ENCODE measurements at regions not wholly inside any gene's neighbourhood (a gene's known extent, or its start where the extent isn't known, plus 50 kb on each side); places are given as distances from the start of the nearest gene placed in this dataset.

DNA sequence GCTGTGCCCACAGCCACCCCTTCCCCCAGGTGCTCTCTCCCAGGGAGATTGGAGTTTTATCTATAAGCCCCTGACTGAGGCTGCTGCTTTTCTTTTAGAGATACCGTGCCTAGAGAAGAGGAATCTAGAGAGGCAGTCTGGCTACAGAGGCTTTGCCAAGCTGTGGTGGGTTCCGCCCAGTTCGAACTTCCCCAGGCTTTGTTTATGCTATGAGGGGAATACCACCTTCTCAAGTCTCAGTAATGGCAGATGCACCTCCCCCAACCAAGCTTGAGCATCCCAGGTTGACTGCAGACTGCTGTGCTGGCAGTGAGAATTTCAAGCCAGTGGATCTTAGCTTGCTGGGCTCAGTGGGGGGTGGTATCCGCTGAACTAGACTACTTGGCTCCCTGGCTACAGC lies 157.4 kb downstream of the CAAP1 start:
- DNase-seq, result no peak

DNA sequence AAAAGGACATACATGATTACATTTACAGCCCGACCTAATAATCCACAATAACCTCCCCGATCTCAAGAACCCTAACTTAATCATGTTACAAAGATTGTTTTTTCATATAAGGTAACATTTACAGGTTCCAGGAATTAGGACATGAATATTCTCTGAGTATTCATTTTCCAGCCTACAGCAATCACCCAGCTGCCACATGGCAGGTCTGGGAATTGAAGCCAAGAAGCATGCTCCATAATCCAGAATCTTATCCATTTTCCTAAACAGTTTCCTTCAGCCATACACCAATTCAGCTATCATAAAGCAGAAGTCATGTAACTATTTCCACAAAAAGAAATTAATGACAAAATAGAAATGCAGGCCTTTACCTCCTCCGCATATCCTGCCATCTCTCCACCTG lies 163.4 kb downstream of the CAAP1 start:
- no peak for DNase-seq

DNA sequence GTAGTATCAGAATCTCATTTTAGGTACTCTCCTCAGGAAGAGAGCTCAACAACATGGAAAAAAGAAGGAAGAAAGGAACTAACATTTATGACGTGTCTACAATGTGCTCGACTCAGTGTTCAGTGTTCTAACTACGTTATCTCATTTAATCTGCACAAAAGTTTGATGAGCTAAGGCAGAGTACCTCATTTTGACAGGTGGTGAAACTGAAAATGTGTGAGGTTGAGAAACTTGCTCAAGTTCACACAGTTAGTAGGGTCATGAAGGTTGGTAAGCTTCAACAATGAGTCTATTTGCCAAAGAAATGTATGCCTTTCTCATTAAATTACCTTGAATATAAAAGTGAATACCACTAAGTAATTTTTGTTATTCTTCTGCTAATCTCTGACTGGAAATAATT lies 165.1 kb downstream of the CAAP1 start:
- no peak for DNase-seq

DNA sequence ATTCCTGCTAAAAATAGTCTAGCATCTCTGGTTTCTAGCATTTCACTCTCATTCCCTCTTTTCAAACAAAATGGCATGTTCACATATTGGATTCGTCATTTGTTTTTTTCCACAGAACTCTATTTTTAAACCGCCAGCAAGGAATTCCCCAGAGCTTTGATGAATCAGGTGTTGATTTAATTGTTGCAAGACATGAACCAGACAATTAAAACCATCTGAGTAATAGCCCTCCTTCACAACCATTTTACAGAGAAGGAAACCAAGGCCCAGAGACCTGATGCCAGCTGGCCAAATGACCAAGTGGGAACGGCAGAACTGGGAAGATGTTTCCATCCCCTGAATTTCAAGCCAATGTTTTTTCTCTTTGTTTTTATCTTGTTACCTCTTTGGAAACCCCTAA lies 167.0 kb downstream of the CAAP1 start:
- no peak for DNase-seq

DNA sequence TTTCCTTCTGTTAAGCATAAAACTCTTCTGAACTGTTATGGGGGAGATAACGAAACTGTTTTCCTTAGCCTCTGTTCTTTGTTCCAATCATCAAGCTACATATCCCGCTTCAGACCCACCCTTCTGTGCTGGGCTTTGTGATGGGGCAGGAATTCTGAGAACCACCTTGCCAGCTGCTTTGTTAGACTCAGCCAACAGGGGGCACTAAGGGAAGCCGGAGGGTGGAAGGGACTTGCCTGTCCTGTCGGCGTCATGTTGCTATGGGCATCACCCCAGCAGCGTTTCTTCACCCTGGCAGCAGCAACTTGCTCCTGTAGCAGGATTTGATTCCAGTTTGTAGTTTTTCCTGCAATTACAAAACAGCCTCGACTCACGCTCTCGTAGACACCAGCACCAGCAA lies 169.1 kb downstream of the CAAP1 start:
- DNase-seq, result peak; percentile 43

DNA sequence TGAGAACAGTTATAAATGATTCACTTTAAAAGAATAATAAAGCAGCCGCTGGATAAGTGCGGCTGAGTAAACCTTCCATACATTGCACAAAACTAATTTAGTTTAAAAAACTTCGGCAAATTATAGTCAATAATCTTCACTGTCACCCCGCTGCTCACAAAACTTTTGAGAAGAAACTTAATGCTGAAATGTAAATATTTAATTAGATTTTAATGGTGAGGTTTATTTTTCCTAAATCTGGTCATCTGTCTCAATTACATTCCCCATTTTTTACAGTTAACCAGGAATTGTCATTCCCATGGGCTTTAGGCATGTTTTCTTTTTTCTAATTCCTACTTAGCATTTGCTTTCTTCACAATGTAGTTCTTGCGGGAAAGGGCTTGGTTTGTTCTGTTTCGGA lies 169.8 kb downstream of the CAAP1 start:
- no peak for DNase-seq

DNA sequence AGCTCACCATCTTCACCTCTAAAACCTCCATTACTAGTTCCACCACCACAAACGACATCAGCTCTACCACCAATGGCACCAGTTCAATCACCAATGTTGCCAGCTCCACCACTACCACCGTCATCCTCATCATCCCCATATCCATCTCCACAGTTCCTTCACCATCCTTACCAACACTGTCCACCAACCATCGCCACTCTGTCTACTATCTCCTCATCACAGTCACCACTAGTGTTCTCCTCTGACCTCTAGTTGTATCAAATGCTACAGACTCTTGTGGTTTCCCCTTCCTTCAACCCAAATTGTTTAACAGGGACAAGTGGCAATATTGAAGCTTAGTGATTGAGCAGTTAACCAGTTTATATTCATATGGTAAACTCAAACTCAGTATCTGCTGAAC lies 182.6 kb downstream of the CAAP1 start:
- DNase-seq, result no peak

DNA sequence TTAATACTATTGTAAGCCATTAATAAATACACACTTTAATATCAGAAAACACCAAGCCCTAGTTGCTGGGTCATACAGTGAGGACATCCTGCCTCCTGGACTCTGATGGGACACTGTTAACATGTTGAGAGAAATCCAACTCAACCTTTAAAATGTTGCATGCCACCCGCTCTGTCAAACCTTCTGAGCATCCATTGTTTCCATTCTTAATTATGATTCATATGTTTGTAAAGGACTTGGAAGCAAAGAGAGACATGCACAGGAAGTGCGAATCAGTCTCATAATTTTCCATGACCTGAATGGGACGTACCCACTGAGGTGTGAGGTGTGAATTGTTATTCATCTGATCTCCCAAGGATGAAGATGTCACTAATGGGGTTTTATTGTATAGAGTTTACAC lies 186.4 kb downstream of the CAAP1 start:
- no peak for DNase-seq

DNA sequence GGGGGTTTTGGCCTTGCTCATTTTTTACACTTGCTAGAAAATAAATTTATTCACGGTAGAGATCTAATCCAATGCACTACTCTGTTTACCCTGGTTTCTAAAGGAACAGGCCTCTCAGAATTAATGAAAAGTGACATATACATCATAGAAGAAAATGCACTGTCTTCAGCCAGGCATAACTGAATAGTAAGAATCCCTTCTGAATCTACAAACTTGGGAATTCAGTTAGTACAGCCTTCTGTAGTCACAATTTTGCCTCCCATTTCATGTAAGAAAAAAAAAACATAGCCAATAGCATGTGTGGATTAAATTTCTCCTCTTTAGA lies 197.3 kb downstream of the CAAP1 start:
- no peak for DNase-seq

DNA sequence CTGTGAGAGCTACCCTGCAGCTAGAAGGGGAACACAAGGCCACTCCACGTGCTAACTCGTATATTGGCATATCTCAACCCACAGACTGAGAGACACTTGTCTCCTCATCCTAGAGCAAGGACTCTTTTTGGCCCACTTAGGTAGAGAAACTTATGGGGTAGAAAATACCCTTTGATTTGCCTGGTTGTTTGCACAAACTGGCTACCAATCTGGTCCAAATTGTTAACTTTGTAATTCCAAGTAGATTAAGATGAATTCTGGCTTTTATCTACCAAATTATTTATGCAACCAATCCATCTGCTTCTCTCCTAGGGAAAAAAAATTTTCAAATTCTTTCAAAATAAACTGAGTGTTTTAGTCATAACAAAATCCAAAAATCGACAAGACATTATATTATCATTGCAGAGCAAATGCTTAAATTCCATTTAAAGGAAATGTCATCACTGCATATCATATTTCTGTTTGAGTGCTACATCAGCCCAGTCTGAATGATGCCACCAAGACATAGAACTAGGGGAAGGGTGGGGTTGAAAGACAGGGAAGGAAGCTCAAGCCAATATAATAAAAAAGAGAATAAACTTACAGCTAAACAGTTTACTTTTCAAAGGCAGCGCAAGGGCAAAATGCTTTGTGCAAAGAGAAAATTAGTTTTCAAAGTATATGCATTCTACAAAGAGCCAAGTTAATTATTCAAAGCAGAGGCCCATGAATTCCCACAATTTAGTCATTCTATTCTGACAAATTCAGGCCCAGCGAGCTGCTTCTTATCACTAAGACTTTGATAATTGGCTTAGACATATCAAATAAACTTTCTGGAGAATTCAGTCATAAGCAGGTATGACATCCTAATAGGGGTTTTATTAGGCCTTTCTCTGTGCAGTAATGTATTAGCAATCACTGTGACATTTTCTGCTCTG lies 198.0 kb downstream of the CAAP1 start:
- DNase-seq, result peak; percentile 33

DNA sequence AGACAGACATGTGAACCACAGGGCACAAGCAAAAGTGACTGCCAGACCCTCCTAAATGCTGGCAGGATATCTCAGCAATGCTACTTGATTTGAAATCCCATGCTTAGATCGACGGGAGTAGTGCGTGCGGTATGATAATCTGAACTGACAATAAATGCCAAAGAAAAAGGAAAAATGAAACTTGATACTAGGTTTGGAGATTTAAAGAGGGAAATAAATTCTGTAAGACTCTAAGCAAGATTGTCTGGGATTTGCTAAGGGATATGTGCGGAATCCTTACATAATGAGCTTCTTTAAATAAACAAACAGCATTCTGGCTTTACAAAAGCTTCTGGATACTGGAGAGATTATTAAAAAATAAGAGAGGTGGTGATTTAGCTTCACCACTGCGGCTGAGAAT lies 203.6 kb downstream of the CAAP1 start:
- no peak for DNase-seq

DNA sequence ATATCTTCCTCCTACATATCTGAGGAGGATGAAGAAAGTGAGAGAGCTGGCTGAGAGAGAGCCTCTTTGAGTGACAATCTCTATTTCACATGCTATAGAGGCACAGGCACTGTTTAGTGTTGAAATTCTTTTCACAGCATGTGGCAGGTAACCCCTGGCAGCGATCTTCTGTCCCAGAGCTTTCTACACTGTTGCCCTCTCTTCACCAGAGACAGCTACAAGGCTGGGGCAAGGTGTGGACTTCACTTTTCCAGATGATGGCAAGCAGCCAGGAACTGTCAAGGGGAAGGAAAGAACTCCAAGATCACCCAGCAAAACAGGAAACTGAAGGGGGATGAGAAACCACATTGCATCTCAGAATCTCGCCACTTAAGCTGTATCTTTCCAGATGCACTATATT lies 205.2 kb downstream of the CAAP1 start:
- no peak for DNase-seq

DNA sequence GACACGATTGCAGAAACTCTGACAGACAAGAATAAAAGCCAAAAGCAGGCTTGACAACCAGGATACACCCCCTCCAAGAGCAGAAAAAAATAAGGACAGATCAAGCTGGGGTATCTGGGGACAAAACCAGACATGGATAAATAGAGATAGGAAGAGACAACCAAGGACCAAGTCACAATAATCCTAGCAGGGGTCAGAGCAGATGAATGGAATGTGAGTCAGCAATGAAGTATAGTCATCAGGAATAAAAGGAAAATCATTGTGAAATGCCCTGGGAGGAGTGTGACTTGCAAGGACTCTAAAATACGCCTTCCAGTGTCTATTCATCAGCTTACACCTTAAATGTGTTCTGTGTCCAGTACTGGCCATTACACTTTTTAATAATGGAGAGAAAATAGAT lies 206.8 kb downstream of the CAAP1 start:
- DNase-seq, result no peak

DNA sequence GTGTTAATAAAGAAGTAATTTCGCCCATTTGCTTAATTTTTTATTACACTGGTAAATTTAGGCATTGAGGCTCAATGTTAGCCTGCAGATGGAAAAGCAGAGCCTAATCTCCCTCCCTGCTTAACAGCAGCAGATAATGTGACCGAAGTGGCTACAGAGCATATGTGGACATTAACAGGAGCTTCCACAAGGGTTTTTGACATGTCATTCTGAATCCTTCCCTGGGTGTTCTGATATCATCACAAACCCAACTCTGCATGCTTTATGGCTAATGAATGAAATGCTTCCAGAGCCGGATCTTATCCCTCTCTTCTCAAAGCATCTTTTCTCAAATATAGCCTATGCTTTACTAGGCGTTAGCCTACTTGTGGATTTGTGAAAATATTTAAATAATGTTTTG lies 208.6 kb downstream of the CAAP1 start:
- peak; percentile 78 for DNase-seq

DNA sequence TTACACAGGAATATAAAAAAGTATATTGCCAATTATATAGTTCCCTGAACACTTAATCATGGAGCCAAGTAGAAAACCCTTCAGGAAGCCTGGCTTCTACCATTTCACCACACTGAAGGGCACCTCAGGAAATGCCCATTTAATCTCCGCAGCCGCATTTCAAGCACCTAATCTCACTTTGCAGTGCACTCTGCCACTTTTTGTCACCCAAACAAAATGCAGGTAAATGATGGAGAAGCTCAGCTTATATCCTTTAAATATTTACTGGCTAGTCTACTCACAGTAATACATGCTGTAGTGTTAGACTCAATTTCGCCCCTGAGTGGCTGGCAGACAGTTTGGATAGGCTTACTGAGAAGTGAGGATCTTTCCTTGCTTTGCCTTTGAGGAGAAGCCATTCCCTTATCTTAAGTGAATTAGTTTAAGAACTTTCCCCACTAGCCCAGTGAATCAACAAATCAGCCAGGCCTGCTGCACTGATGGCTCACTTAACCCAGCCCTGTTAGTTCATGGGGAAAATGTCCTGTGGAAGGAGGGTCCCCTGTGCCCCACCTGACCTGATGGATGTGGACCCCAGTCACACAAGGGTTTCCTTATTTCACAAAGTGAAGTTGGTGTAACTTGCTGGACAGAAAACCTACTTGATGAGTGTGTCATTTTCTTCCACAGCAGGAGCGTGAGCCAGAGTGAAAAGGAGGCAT lies 209.7 kb downstream of the CAAP1 start:
- DNase-seq, result peak; percentile 28

DNA sequence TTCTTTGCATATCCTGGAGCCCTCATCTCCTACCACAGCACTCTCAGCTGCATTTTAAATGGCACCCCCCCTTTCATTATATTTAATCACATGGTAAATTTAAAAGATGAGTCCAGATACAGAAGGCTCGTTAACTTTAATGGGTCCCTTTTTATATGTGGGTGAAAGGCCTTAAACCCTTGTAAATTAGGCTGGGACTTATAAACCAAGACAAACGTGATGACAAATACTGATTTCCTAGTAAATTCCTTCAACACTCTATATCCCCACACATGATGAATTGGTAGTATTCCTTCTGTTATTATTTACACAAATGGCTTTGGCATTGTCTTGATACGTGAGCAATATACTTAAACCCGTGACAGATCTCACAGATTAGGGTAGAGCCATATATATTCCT lies 210.6 kb downstream of the CAAP1 start:
- DNase-seq, result no peak

DNA sequence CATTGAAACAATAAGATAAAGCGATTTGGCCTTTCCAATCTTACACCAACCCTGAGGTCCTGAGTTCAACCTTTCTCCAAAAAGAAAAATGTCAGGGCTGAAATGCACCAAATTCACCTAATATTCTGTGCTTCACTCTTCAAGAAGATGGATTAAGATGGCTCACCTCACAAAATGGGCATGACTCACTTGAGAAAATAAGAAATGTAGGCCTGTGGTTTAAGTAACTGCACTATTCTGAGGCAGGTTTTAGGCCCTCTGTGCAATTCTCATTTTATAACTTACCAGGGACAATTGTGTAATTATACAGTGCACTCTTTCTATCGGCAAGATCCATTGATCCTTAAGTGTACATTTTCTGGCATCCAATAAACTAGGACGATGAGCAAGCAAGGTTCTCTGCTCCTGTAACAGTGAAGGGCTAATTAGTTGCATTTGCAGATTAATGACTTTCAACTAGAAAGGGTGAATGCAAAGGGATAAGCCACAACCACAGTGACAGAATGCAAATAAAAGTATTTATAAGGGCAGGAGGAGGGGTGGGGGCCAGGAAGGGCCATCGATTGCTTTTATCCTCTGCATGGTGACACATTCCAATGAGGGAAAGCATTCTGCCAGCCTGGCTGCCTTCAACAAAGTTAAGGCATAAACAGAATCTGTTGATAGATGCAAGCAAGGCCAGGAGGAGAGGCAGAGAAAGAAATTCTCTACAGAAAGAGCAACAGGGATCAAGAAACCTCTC lies 214.5 kb downstream of the CAAP1 start:
- peak; percentile 16 for DNase-seq

DNA sequence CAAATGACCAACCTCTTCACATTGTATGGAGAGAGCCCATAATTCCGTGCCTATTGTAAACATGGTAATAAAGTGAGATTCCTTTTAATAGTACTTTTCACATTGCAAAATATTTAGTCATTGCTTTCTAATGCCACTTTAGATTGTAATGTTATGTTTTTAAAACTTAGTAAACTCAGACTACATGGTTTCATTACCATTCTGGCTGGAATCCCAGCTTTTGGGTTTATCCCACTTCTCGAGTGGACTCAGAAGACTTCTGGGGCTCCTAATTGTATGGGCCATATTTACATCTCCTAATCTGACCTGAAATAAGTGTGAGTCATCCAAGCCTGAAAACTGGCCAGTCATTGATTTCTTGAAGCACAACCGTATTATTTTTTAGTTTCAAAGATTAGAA lies 217.6 kb downstream of the CAAP1 start:
- DNase-seq, result no peak

DNA sequence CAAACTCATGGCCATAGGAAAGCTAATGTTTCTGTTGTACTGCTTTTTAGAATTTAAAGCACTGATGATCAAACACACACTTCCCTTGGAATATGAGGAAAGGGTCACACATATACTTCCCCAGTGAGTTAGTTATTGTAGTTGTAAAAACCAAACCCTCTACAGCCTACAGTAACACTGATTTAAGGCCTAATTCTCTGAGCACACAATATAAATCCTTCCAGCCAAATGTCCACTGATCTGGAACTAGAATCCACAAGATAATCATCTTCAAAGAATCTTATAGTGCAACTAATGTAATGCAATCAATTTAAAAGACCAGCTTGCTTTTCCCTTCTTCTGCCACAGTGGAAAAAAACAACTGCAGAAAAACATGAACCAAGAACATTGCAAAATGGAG lies 219.3 kb downstream of the CAAP1 start:
- DNase-seq, result peak; percentile 50

DNA sequence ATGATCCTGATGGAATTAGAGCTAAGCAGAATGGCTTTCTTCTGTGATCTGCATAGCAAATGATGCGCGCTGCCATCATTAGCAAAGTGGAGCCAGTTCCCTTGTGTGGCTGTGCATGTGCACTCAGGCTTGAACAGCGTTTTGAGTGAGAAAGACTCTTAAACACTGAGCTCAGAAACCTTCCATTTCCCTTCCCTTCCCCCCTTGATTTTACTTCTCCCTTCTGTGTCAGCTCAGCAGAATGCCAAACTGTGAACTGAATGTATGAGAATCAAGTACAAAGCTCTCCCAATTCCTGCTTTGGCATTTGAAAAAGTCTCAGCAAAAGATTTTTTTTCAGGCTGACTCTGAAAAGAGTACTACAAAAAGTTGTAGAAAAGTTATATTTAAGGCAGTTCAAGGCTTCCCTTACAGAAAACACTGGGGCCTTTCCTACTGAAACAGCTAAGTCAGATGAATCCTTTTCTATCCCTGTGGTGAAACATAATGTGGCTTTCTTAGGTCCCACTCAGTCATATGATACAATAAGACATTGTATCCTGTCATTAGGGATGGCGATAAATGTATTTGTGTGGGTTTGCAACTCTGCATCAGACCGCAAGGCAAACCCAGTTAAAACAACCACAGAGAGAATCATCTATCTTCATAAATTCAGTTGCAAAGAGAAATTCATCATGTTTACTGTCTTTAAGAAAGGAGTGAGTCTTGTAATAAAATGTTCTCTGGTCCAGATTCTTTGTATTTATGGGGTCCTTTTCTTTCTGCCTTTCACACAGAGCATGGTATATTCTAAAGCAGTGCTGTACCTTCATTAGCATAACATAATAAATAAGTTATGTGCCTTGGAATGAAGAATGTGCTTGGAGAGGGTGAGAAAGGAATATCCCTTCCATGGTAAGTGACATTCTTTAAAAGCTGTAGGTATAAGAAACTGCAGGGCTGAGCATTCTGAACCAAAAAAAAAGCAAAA lies 222.6 kb downstream of the CAAP1 start:
- DNase-seq, result no peak

DNA sequence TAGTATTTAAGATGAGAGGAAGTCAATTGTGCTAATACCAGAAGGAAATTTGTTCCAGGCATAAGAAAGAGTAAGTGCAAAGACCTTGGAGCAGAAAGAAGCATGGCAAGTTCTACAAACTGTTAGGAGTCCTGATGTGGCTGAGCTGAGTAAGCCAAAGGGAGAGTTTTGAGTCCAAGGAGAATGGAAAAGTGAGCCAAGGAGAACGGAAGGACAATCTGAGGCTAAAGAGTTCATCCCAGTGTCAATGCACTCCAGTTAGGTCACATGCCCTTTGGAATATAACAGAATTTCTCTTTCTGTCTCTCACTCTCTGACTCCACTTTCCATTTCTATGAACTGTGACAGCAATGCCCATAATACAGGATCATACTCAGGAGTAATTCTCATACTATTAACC lies 224.7 kb downstream of the CAAP1 start:
- DNase-seq, result no peak

DNA sequence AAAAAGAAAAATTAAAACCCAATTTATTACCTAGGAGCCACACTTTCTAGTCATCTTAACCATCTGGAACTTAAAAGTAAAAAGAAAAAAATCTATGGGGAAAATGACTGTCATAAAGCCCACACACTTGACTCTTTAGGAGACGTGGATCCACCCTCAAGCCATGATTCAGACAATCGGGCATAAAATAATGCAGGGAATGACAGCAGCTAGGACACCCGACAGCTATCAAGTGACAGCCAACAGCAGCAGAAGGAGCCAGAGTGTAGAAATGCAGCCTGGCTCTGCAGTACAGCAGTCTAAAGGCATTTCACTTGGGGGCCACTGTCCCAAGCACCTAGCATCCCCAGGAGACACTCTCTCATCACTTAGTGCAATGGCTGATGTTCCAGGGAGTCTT lies 226.9 kb downstream of the CAAP1 start:
- DNase-seq, result peak; percentile 10
